B cell (primary cell): ENCODE measurements at regions not wholly inside any gene's neighbourhood (a gene's known extent, or its start where the extent isn't known, plus 50 kb on each side); places are given as distances from the start of the nearest gene placed in this dataset.

Experiments
- ATAC-seq: fragments of 200-7000 bp; cut with Tn5 transposase; one replicate; pipeline ENCODE4 v1.10.0; 2021; ENCODE audit warnings: low read depth, mild to moderate bottlenecking, moderate number of reproducible peaks, moderate library complexity
- CTCF ChIA-PET: fragments of 350-600 bp; sonication (Branson Sonifier 250); formaldehyde crosslinking; loops from one replicate; lab custom pipeline; 2021; ENCODE audit warnings: antibody characterized with exemption, inconsistent platforms; lab: Charles Lee
- POLR2A ChIA-PET: fragments of 350-600 bp; sonication (Branson Sonifier 250); formaldehyde crosslinking; loops from one replicate; lab custom pipeline; 2021; ENCODE audit warnings: antibody characterized with exemption; lab: Charles Lee
- DNase-seq: peaks from one replicate; pipeline ENCODE4 v3.0.0; 2013
- H2AFZ ChIP-seq: 2 replicates; pipeline ENCODE4 v1.6.1; 2012; ENCODE audit warnings: mild to moderate bottlenecking, low read depth, low read length; ENCODE audit not compliant: insufficient read depth, poor library complexity, severe bottlenecking
- H3K27ac ChIP-seq, 2 donors: 1 replicate in 1 of 2; 2 replicates in 1 of 2; pipeline ENCODE4 v1.5.1; 2012 to 2013; ENCODE audit warnings: low read length in 2 of 2, mild to moderate bottlenecking in 2 of 2, moderate library complexity in 1 of 2
- H3K27me3 ChIP-seq, 4 experiments: fragments of 200-600 bp in 1 of 4; sonication (generic) in 1 of 4; replicated peaks in 1 of 4; 1 replicate in 2 of 4; 2 replicates in 2 of 4; pipeline versions ENCODE4 v1.6.1 to v1.7.0; 2013 to 2016; ENCODE audit warnings: low read length in 3 of 4, mild to moderate bottlenecking in 2 of 4, mixed read lengths in 1 of 4, moderate library complexity in 1 of 4; ENCODE audit not compliant: insufficient read depth in 4 of 4, control insufficient read depth in 3 of 4; ENCODE audit errors: control extremely low read depth in 1 of 4
- H3K36me3 ChIP-seq, 2 experiments: replicated peaks in 1 of 2; 1 replicate in 1 of 2; 2 replicates in 1 of 2; pipeline versions ENCODE4 v1.6.1 to v1.7.1; 2013; ENCODE audit warnings: low read length in 1 of 2; ENCODE audit not compliant: insufficient read depth in 2 of 2, control insufficient read depth in 1 of 2; ENCODE audit errors: control extremely low read depth in 1 of 2, extremely low read depth in 1 of 2
- H3K4me1 ChIP-seq, 2 donors: fragments of 200-600 bp in 1 of 2; sonication (generic) in 1 of 2; 1 replicate in 1 of 2; 2 replicates in 1 of 2; pipeline versions ENCODE4 v1.5.1 to v1.6.1; 2013 to 2017; ENCODE audit warnings: low read length in 2 of 2; ENCODE audit not compliant: control insufficient read depth in 2 of 2, insufficient read depth in 2 of 2
- H3K4me2 ChIP-seq: replicated peaks from 2 replicates; pipeline ENCODE3; 2012; ENCODE audit warnings: mild to moderate bottlenecking, low read depth, low read length; ENCODE audit not compliant: poor library complexity, severe bottlenecking
- H3K4me3 ChIP-seq, 5 experiments: fragments of 200-600 bp in 1 of 5; sonication (generic) in 1 of 5; 1 replicate in 3 of 5; 2 replicates in 2 of 5; pipeline versions ENCODE4 v1.5.1 to v1.7.0; 2011 to 2016; ENCODE audit warnings: low read length in 4 of 5, mild to moderate bottlenecking in 4 of 5, low read depth in 2 of 5, control low read depth in 1 of 5, moderate library complexity in 1 of 5; ENCODE audit not compliant: insufficient read depth in 1 of 5; ENCODE audit errors: control extremely low read depth in 1 of 5, extremely low read depth in 1 of 5
- H3K79me2 ChIP-seq: fragments of 200-600 bp; sonication (generic); one replicate; pipeline ENCODE4 v1.6.0; 2016; ENCODE audit warnings: low read length; ENCODE audit not compliant: control insufficient read depth, insufficient read depth
- H3K9ac ChIP-seq: fragments of 200-600 bp; sonication (generic); 2 replicates; pipeline ENCODE4 v1.6.1; 2017; ENCODE audit warnings: mild to moderate bottlenecking, low read length, moderate library complexity
- H3K9me3 ChIP-seq, 3 donors: one replicate each; pipeline versions ENCODE4 v1.6.1 to v1.7.1; 2013; ENCODE audit warnings: low read length in 2 of 3; ENCODE audit not compliant: control insufficient read depth in 2 of 3, insufficient read depth in 1 of 3; ENCODE audit errors: control extremely low read depth in 1 of 3
- H4K20me1 ChIP-seq: 2 replicates; pipeline ENCODE4 v1.6.0; 2012; ENCODE audit warnings: mild to moderate bottlenecking, low read length; ENCODE audit not compliant: insufficient read depth, control insufficient read depth, poor library complexity, severe bottlenecking
- H3K27ac Mint-ChIP-seq: one replicate; pipeline ENCODE4 v1.8.0; 2021; ENCODE audit warnings: mixed read lengths
- H3K27me3 Mint-ChIP-seq: one replicate; pipeline ENCODE4 v1.8.0; 2021; ENCODE audit warnings: mixed read lengths
- H3K4me1 Mint-ChIP-seq: one replicate; pipeline ENCODE4 v1.8.0; 2021; ENCODE audit warnings: mixed read lengths
- H3K4me3 Mint-ChIP-seq: one replicate; pipeline ENCODE4 v1.8.0; 2021; ENCODE audit warnings: mixed read lengths
- H3K9me3 Mint-ChIP-seq: one replicate; pipeline ENCODE4 v1.8.0; 2022; ENCODE audit warnings: mixed read lengths; ENCODE audit not compliant: insufficient read depth
- EZH2 ChIP-seq: IDR thresholded peaks from 2 replicates; pipeline ENCODE4 v1.6.1; 2012; ENCODE audit warnings: borderline replicate concordance, low read depth, mild to moderate bottlenecking, moderate library complexity, low read length; ENCODE audit not compliant: insufficient read depth, poor library complexity, severe bottlenecking
- WGBS: methylation state at CpG from one replicate; pipeline ENCODE4 v1.1.5; 2013; ENCODE audit warnings: missing lambda C conversion rate; ENCODE audit not compliant: insufficient coverage; 5-methylcytosine and 5-hydroxymethylcytosine counted together
- intact Hi-C: fragments of 100-400 bp; cut with micrococcal nuclease; formaldehyde crosslinking; loops from one replicate; pipeline ENCODE4 v1.10.0; 2022
- TF ChIP-seq, protein P1 (sequence below): fragments of 200-600 bp; IDR thresholded peaks from one replicate; pipeline ENCODE4 v1.8.0; 2022; ENCODE audit warnings: antibody characterized with exemption, mild to moderate bottlenecking

DNA sequence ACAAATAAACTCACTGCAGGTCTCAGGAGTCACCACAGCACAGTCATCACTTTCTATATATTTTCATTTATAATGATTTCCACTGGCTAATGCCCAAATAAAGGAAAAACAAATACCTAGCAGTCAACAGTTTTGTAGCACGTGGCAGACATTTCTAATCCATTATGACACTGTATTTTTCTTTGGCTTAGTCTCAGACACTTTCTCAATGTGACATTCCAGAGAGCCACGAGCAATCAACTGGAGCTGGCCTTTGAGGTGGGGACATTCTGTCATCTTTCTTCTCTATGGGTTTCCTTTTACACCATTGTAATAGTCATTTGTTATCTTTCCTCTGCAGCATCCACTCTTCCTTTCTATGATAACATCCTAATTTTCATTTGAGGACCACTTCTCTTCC is 119.7 kb downstream of the WNT5A start:
- ATAC-seq = no peak

DNA sequence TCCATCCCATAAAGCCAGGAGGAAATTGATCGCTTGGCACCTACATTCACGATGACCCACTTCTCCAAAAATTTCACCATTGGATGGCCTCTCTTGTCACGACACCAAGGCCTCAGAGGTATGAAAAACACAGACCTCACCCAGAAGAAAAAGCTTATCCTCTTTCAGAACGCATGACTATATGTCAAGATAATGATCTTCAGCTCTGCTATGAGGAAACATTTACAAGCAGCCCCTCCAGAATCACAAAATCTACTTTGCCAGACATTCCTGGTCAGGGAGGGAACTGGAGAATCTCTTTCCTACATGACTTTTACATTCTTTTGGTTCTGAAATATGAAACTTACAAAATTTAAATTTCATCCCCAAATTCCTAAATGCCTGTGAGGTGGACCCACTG is 122.7 kb downstream of the WNT5A start:
- H4K20me1 ChIP-seq = no peaks in the 10 kb centered on the region
- Mint-ChIP-seq H3K4me1 (no peaks in the 10 kb centered on the region), H3K4me3 (no peak overlapping the region), H3K9me3 (no peaks in the 10 kb centered on the region), H3K27me3 (peaks cover 3% of the 10 kb centered on the region), H3K27ac (no peak overlapping the region)
- WGBS = 89% methylated on average over 3 of the region's 4 CpGs
- peaks cover 0 to 4% (median 0%) of the 10 kb centered on the region in 3 donors for H3K9me3 ChIP-seq
- H3K27me3 ChIP-seq = no peaks in the 10 kb centered on the region
- no peak overlapping the region for H3K4me3 ChIP-seq
- H3K36me3 ChIP-seq = no peaks in the 10 kb centered on the region
- POLR2A ChIA-PET = no interaction called here
- DNase-seq (no peak), ATAC-seq (no peak)
- intact Hi-C loops = no loop called here
- no peak overlapping the region for H3K4me2 ChIP-seq
- no peaks in the 10 kb centered on the region for H3K4me1 ChIP-seq
- H3K9ac ChIP-seq = no peak overlapping the region
- no peak overlapping the region for H2AFZ ChIP-seq
- no peaks in the 10 kb centered on the region for H3K79me2 ChIP-seq
- H3K27ac ChIP-seq = no peak overlapping the region
- TF ChIP-seq, protein P1, sequence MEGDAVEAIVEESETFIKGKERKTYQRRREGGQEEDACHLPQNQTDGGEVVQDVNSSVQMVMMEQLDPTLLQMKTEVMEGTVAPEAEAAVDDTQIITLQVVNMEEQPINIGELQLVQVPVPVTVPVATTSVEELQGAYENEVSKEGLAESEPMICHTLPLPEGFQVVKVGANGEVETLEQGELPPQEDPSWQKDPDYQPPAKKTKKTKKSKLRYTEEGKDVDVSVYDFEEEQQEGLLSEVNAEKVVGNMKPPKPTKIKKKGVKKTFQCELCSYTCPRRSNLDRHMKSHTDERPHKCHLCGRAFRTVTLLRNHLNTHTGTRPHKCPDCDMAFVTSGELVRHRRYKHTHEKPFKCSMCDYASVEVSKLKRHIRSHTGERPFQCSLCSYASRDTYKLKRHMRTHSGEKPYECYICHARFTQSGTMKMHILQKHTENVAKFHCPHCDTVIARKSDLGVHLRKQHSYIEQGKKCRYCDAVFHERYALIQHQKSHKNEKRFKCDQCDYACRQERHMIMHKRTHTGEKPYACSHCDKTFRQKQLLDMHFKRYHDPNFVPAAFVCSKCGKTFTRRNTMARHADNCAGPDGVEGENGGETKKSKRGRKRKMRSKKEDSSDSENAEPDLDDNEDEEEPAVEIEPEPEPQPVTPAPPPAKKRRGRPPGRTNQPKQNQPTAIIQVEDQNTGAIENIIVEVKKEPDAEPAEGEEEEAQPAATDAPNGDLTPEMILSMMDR = no peak
- no peak for TF ChIP-seq EZH2
- CTCF ChIA-PET = no interaction called here

More for the DNA sequence above, 119.7 kb downstream of the WNT5A start:
- no peaks in the 10 kb centered on the region for H4K20me1 ChIP-seq
- Mint-ChIP-seq H3K9me3 (no peaks in the 10 kb centered on the region), H3K27me3 (no peaks in the 10 kb centered on the region), H3K4me3 (no peak overlapping the region), H3K27ac (no peak overlapping the region), H3K4me1 (no peaks in the 10 kb centered on the region)
- POLR2A ChIA-PET = no interaction called here
- H3K27me3 ChIP-seq = no peaks in the 10 kb centered on the region
- H3K9me3 ChIP-seq = peaks cover 0 to 4% (median 0%) of the 10 kb centered on the region in 3 donors
- intact Hi-C loops = no loop called here
- H3K36me3 ChIP-seq = no peaks in the 10 kb centered on the region
- no peak overlapping the region for H3K27ac ChIP-seq
- CTCF ChIA-PET = no interaction called here
- H3K4me2 ChIP-seq = no peak overlapping the region
- H3K4me3 ChIP-seq = no peak overlapping the region
- TF ChIP-seq, protein P1 = no peak
- no peak for TF ChIP-seq EZH2
- no peak overlapping the region for H2AFZ ChIP-seq
- WGBS = 67% methylated on average over 1 of the region's 2 CpGs
- H3K79me2 ChIP-seq = no peaks in the 10 kb centered on the region
- no peak overlapping the region for H3K9ac ChIP-seq
- no peak for DNase-seq
- no peaks in the 10 kb centered on the region for H3K4me1 ChIP-seq
